MM.1S (cell line): ENCODE measurements at regions not wholly inside any gene's neighbourhood (a gene's known extent, or its start where the extent isn't known, plus 50 kb on each side); places are given as distances from the start of the nearest gene placed in this dataset.
"Not testable (repeated sequence)": the region's sequence is repeated elsewhere in the genome, so short reads cannot be mapped to it uniquely, and the experiment has no call there.

Source experiments
- DNase-seq: peaks from one replicate; pipeline ENCODE4 v3.0.0-alpha.2; 2015
- H2AFZ ChIP-seq: fragments of 300-600 bp; sonication (generic); 2 replicates; pipeline ENCODE4 v1.6.0; 2016; ENCODE audit warnings: antibody characterized with exemption, low read length
- H3F3A ChIP-seq: fragments of 300-600 bp; sonication (generic); 2 replicates; pipeline ENCODE4 v1.6.1; 2016; ENCODE audit warnings: mild to moderate bottlenecking, antibody characterized with exemption, low read length, moderate library complexity, mixed read lengths; ENCODE audit not compliant: insufficient read depth
- H3K27ac ChIP-seq: fragments of 300-600 bp; sonication (generic); 2 replicates; pipeline ENCODE4 v1.5.1; 2016; ENCODE audit warnings: mild to moderate bottlenecking, low read length
- H3K27me3 ChIP-seq: fragments of 300-600 bp; sonication (generic); replicated peaks from 2 replicates; pipeline ENCODE4 v1.6.0; 2016; ENCODE audit warnings: low read length; ENCODE audit not compliant: insufficient read depth
- H3K36me3 ChIP-seq: fragments of 300-600 bp; sonication (generic); replicated peaks from 2 replicates; pipeline ENCODE4 v1.6.1; 2016; ENCODE audit warnings: mild to moderate bottlenecking, low read length, mixed read lengths; ENCODE audit not compliant: insufficient read depth
- H3K4me1 ChIP-seq: fragments of 300-600 bp; sonication (generic); 2 replicates; pipeline ENCODE4 v1.6.1; 2016; ENCODE audit warnings: low read length, mixed read lengths
- H3K4me2 ChIP-seq: fragments of 300-600 bp; sonication (generic); 2 replicates; pipeline ENCODE4 v1.6.0; 2016; ENCODE audit warnings: low read depth, low read length
- H3K4me3 ChIP-seq: fragments of 300-600 bp; sonication (generic); 2 replicates; pipeline ENCODE4 v1.5.1; 2016; ENCODE audit warnings: low read length, mixed read lengths
- H3K79me2 ChIP-seq: fragments of 300-600 bp; sonication (generic); 2 replicates; pipeline ENCODE4 v1.6.1; 2016; ENCODE audit warnings: mixed run types, low read length, mixed read lengths
- H3K9ac ChIP-seq: fragments of 300-600 bp; sonication (generic); 2 replicates; pipeline ENCODE4 v1.6.1; 2016; ENCODE audit warnings: low read length, mixed read lengths
- H3K9me2 ChIP-seq: fragments of 300-600 bp; sonication (generic); replicated peaks from 2 replicates; pipeline ENCODE4 v1.6.1; 2016; ENCODE audit warnings: mild to moderate bottlenecking, low read length, mixed read lengths; ENCODE audit not compliant: insufficient read depth
- H3K9me3 ChIP-seq: fragments of 300-600 bp; sonication (generic); replicated peaks from 2 replicates; pipeline ENCODE4 v1.6.1; 2016; ENCODE audit warnings: mild to moderate bottlenecking, low read length, mixed read lengths; ENCODE audit not compliant: insufficient read depth
- H4K20me1 ChIP-seq: fragments of 300-600 bp; sonication (generic); 2 replicates; pipeline ENCODE4 v1.6.1; 2016; ENCODE audit warnings: mild to moderate bottlenecking, low read length, moderate library complexity, mixed read lengths; ENCODE audit not compliant: insufficient read depth
- CTCF ChIP-seq: fragments of 300-600 bp; sonication (generic); IDR thresholded peaks from 2 replicates; pipeline ENCODE4 v1.5.1; 2016; ENCODE audit warnings: antibody characterized with exemption, low read length, mixed read lengths
- EZH2 ChIP-seq: fragments of 300-600 bp; sonication (generic); optimal IDR thresholded peaks from 2 replicates; pipeline ENCODE3; 2017; ENCODE audit warnings: low read depth, mild to moderate bottlenecking, antibody characterized with exemption, low read length, mixed read lengths
- EZH2phosphoT487 ChIP-seq: fragments of 300-600 bp; sonication (generic); IDR thresholded peaks from 2 replicates; pipeline ENCODE4 v1.6.1; 2018; ENCODE audit warnings: antibody characterized with exemption, low read length

DNA sequence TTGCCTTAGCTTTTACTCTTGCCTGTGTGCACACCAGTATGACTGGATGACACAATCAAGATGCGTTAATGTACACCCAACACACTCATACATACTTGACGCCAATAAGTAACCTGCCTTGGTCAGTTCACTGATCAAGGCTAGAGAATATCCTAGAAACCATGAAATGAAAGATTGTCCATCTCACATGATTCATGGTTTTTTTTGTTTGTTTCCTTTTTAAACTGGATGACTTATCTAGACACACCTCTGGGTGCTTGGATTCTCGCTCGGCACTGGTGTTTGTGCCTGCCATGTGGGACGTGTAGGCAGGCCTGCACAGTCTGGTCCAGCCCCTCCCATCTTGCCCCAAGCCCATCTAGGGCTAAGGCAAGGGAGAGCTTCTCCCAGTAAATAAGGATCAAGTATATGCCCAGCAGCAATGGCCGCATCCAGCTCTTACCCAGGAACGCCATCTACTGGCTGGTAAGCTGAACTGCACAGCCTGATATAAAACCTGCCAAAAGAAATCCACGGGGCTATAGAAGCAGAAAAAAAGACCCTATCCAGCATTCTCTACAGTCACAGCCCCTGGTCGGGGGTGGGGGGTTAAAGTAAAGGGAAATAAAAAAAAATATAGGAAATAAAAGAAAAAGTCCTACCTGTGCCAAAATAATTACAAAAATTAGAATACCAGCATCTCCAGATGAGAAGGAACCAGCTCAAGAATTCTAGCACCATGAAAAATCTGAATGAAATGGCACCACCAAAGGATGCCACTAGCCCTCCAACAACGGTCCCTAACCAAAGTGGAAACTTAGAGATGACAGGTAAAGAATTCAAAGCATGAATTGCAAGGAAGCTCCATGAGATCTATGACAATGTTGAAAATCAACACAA, 73.3 kb downstream of the OTOR start:
- H3K27ac ChIP-seq: no peak overlapping the region

GRCh38 chr20:16824664-16825063, 76.5 kb downstream of the OTOR start:
- Histone ChIP-seq H3K4me1 (no peaks in the 10 kb centered on the region), H3K27me3 (no peaks in the 10 kb centered on the region), H3K79me2 (no peaks in the 10 kb centered on the region), H4K20me1 (no peaks in the 10 kb centered on the region), H2AFZ (no peak overlapping the region), H3K9ac (no peak overlapping the region), H3K9me2 (no peaks in the 10 kb centered on the region), H3K27ac (no peak overlapping the region), H3K36me3 (no peaks in the 10 kb centered on the region), H3K9me3 (no peaks in the 10 kb centered on the region), H3K4me3 (no peak overlapping the region), H3F3A (no peaks in the 10 kb centered on the region), H3K4me2 (no peak overlapping the region)
- no peak for DNase-seq
- TF ChIP-seq CTCF: no peak
- TF ChIP-seq EZH2: no peak

More for the DNA sequence above, 73.3 kb downstream of the OTOR start:
- Histone ChIP-seq H4K20me1 (no peaks in the 10 kb centered on the region), H3F3A (no peaks in the 10 kb centered on the region), H3K9me2 (no peaks in the 10 kb centered on the region), H2AFZ (no peak overlapping the region), H3K36me3 (no peaks in the 10 kb centered on the region), H3K9ac (no peak overlapping the region), H3K79me2 (no peaks in the 10 kb centered on the region), H3K27me3 (no peaks in the 10 kb centered on the region), H3K9me3 (no peaks in the 10 kb centered on the region), H3K4me1 (no peaks in the 10 kb centered on the region), H3K4me3 (no peak overlapping the region), H3K4me2 (no peak overlapping the region)
- peak; percentile 36 for DNase-seq
- TF ChIP-seq CTCF (peak; percentile 93), EZH2 (no peak)

- Histone ChIP-seq H3K4me1 (no peaks in the 10 kb centered on the region), H3K79me2 (no peaks in the 10 kb centered on the region), H3K36me3 (no peaks in the 10 kb centered on the region), H3K9me3 (no peaks in the 10 kb centered on the region), H3K4me3 (no peak overlapping the region), H3K4me2 (no peak overlapping the region), H3K27me3 (no peaks in the 10 kb centered on the region), H4K20me1 (no peaks in the 10 kb centered on the region), H3K9me2 (no peaks in the 10 kb centered on the region), H3K9ac (no peak overlapping the region), H2AFZ (no peak overlapping the region), H3K27ac (no peak overlapping the region), H3F3A (no peaks in the 10 kb centered on the region)
- no peak for DNase-seq
- TF ChIP-seq EZH2phosphoT487 (no peak), CTCF (no peak), EZH2 (no peak)
Observed at GRCh38 chr20:16828666-16829305, 80.6 kb downstream of the OTOR start.

- not testable (repeated sequence) for H3K9ac ChIP-seq, H3F3A ChIP-seq, H3K9me3 ChIP-seq, H3K4me2 ChIP-seq, H3K4me1 ChIP-seq, H3K4me3 ChIP-seq, H3K9me2 ChIP-seq, H2AFZ ChIP-seq, H4K20me1 ChIP-seq, H3K27ac ChIP-seq, H3K79me2 ChIP-seq, H3K27me3 ChIP-seq, H3K36me3 ChIP-seq, DNase-seq
Observed at GRCh38 chr20:16835690-16836089, 87.5 kb downstream of the OTOR start.
